SU-DHL-6 (cell line): ENCODE measurements at regions not wholly inside any gene's neighbourhood (a gene's known extent, or its start where the extent isn't known, plus 50 kb on each side); places are given as distances from the start of the nearest gene placed in this dataset.

Experiments
- EZH2phosphoT487 ChIP-seq: fragments of 200-600 bp; sonication (generic), shearing (Covaris generic); conservative IDR thresholded peaks from 2 replicates; pipeline ENCODE4 v1.6.1; 2018; ENCODE audit warnings: mild to moderate bottlenecking, antibody characterized with exemption, low read length, moderate library complexity, mixed read lengths
- TF ChIP-seq, protein P1 (sequence below): fragments of 200-600 bp; sonication (generic); IDR thresholded peaks from one replicate; pipeline ENCODE4 v1.5.1; 2017; ENCODE audit warnings: antibody characterized with exemption, mild to moderate bottlenecking, low read length, moderate library complexity; ENCODE audit not compliant: insufficient read depth, poor library complexity, severe bottlenecking

DNA sequence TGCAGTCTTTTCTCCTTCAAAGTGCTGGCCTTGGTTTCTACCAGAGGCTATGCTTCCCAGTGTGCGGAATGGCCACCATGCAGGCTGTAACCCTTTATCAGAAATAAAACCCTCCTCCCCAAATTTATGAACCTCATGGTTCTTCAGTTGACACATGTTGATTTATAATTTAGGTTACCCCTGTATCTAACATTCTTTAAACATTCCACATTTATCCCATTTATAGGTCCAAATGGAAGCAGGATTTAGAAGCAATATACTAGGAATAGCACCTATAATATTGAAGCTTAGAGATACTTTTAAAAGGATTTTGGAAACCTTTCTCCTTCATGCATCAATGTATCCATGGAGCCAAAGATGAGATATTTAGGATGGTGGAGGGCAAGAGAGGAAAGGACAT is 438.8 kb upstream of the C16orf82 start:
- TF ChIP-seq, protein P1, sequence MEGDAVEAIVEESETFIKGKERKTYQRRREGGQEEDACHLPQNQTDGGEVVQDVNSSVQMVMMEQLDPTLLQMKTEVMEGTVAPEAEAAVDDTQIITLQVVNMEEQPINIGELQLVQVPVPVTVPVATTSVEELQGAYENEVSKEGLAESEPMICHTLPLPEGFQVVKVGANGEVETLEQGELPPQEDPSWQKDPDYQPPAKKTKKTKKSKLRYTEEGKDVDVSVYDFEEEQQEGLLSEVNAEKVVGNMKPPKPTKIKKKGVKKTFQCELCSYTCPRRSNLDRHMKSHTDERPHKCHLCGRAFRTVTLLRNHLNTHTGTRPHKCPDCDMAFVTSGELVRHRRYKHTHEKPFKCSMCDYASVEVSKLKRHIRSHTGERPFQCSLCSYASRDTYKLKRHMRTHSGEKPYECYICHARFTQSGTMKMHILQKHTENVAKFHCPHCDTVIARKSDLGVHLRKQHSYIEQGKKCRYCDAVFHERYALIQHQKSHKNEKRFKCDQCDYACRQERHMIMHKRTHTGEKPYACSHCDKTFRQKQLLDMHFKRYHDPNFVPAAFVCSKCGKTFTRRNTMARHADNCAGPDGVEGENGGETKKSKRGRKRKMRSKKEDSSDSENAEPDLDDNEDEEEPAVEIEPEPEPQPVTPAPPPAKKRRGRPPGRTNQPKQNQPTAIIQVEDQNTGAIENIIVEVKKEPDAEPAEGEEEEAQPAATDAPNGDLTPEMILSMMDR: no peak
- no peak for TF ChIP-seq EZH2phosphoT487
